ENCODE measurements at regions not wholly inside any gene's neighbourhood (a gene's known extent, or its start where the extent isn't known, plus 50 kb on each side); places are given as distances from the start of the nearest gene placed in this dataset.

- no peak for DNase-seq
Measured at GRCh38 chr5:165906871-165907270, 2384.6 kb upstream of the WWC1 start.

- no peak for DNase-seq
Measured at GRCh38 chr5:165913059-165913458, 2378.4 kb upstream of the WWC1 start.

DNA sequence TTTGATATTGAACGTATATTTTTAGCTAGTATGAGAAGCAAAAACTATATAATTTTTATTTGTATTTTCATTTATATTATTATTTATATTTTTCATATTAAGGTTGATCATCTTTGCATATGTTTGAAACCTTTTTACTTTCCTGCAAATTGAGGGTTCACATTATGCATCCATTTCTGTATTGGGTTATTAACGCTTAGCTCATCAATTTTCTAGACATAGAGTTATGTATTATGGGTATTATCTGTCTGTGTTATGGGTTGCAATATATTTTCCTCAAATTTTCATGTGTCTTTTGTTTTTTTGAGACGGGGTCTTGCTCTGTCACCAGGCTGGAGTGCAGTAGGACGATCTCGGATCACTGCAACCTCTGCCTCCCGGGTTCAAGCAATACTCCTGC, 2377.0 kb upstream of the WWC1 start:
- DNase-seq = no peak

DNA sequence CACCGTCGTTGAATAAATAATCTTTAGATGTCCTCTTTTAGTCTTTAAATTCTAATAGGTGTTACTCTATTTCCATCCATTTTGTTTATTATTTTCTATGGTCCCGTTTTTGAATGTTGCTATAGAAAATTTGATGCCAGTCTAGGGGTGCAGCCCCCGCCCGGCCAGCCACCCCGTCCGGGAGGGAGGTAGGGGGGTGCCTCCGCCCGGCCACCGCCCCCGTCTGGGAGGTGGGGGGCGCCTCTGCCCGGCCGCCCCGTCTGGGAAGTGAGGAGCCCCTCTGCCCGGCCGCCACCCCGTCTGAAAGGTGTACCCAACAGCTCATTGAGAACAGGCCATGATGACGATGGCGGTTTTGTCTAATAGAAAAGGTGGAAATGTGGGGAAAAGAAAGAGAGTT, 2372.2 kb upstream of the WWC1 start:
- no peak for DNase-seq

DNA sequence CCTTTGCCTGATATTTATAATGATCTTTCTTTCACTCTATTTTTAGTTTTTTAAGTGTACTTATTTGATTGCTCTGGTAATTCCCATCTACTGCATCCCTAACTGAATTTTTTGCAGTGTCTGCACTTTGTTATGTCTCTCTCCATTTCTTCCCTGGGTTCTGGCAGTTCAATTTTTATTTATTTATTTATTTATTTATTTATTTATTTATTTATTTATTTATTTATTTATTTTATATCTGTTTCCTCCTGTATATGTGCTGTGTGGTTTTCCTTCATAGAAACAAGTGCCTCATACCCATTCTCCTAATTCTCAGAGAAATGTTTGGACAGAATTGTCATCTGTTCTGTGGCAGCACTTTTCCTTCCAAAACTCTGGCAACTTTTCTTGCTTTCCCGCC, 2370.8 kb upstream of the WWC1 start:
- no peak for DNase-seq

GRCh38 chr5:165928971-165929370, 2362.5 kb upstream of the WWC1 start:
- DNase-seq = no peak

- no peak for DNase-seq
Measured at GRCh38 chr5:165940541-165940940, 2350.9 kb upstream of the WWC1 start.

DNA sequence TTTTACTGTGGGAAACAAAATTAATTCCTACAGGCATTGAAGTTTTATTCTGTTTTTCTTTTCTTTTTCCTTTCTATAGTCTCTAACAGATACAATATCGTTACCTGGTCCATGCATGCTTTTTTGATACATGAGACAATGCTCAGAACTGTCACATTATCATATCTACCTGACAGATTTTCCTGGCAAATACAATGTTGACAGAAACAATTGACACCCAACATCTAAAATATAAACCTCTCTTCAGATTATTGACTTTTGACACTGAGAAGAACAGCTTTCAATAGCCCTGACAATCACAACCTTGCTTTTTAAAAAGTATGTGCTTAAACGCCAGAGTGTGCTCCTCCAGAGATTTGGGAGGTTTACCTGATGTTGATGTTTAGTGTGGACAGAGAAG, 2334.6 kb upstream of the WWC1 start:
- DNase-seq = no peak

DNA sequence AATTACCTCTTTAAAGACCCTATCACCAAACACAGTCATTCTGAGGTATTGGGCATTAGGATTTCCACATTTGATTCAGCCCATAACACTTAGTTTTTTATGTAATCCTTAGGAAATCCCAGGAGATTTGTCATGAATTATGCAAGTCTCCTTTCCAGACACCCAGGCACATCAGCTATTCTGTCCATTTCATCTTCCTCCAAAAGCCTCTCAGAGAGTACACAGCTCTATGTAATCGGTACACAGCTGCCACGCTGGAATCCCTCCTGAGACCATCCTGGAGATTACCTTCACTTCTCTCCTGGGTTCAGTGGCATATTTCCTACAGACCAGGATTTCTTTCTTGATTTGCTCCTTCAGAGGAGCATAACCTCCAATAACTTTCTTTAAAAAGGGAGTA, 2309.8 kb upstream of the WWC1 start:
- no peak for DNase-seq

DNA sequence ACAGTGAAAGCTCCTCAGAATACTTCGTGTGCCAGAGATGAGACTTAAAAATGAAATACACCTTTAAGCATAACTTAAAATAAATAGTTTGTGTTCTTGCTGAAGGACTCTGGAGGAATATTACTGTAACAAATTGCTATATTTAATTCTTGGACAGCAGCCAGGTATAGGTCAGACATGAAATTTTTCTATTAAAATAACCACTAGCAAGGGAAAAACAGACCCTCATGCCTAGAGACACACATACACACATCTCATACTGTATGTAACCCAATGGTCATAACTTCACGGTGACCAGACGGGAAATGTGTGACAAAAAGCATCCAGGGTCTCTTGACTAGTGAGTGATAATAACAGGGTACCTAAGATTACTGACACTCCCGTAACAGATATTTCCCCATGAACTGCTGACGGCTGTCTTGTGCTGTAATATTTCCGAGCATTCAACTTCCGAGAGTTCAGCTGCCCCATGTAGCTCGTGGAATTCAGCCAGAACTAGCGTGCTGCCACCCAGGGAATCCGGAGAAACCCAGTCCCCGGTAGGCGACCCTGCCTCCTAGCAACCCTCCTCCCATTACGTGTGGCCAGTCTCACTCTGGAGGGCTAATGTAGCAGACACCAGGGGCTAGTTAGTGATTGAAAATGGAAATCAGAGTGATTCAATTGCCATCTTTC, 2295.1 kb upstream of the WWC1 start:
- DNase-seq = no peak

GRCh38 chr5:165999693-166000320, 2291.6 kb upstream of the WWC1 start:
- DNase-seq = no peak

DNA sequence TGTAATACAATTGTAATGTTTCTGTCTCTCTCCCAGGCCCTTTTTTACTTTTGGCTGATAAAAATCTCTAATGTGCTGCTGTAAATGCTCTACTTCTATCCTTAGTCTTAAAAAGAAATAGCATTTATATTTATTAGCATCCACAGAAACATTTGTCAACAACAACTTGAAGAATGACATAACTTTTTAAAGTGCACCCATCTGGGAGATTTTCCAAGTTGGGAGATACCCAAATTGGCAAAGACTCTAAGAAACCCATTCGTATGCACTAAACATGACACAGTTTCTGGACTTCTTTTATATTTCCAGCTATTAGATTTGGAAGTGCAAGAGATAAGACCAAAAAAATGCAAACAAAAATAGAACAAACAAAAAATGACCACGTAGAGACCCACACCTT, 2287.4 kb upstream of the WWC1 start:
- no peak for DNase-seq

- no peak for DNase-seq
Measured at GRCh38 chr5:166013415-166013814, 2278.0 kb upstream of the WWC1 start.

- DNase-seq = no peak
Measured at GRCh38 chr5:166014256-166014655, 2277.2 kb upstream of the WWC1 start.

- DNase-seq = no peak
Measured at GRCh38 chr5:166018716-166019115, 2272.7 kb upstream of the WWC1 start.

DNA sequence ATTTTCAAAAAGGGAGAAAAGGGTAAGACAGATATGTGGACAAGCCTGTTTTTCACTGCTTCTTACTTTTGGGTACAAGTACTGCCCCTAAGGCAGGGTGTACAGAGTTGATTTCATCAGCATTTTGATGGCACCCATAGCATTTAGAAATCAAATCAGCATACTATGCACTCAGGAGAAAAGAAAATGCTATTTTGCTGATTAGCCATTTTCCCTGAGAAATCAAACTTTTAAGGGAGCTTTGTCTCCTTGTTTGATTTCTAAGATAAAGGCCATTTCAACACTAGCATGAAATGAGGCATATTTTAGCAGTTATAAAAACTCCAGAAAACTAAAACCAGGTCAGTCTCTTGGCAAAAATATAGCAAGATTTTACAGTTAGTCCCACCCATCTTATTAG, 2269.4 kb upstream of the WWC1 start:
- no peak for DNase-seq

DNA sequence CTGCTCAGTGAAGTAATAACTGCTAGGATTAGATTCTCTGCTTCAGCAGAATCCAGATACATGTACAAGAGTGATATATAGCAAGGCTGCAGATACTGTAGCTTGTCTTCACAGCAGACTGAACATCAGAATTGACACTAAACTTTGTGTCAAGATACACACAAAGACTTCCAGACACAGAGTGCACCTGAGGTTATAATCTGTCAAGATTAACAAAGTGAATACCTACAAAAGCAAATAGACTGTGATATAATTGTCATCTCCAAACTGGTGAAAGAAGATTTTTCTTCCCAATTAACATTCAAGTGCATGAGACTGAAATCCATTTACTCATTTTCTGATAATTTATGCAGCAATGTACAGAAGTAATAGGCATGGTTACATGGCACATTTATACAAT, 2266.5 kb upstream of the WWC1 start:
- DNase-seq = no peak

DNA sequence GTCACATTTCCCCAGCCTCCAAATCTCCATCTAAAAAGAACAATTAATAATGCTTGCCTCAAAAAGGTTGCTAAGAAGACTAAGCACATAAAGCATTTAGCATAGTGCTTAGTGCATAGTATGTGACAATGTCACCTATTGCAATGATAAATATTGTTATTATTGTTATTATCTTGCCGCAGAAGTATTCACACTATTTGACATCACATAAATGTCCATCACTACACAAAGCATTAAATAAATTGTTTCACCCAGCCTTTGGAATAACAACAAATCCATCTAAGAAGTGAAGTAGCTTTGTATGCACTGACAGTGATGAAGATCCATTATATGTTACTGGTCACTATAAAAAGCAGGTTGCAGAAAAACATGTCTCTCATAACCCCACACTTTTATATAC, 2263.9 kb upstream of the WWC1 start:
- DNase-seq = no peak

- no peak for DNase-seq
Measured at GRCh38 chr5:166031926-166032325, 2259.5 kb upstream of the WWC1 start.

DNA sequence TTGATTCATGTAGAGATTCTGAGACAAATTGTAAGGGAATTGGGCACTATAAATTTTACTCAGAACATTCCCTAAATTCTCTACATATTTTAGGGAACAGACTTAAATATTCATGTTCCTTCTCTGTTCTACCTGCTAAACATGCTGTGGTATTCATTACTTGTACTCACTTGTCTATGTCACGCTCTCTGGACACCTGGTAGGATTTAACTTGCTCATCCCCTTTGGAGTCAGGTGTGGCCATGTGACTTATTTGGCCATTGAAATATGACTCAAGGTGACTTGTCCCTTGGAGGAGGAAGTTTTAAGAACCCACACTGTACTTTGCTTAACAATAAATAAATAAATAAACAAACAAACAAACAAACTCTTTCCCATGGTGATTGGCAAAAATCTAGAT, 2258.8 kb upstream of the WWC1 start:
- no peak for DNase-seq

DNA sequence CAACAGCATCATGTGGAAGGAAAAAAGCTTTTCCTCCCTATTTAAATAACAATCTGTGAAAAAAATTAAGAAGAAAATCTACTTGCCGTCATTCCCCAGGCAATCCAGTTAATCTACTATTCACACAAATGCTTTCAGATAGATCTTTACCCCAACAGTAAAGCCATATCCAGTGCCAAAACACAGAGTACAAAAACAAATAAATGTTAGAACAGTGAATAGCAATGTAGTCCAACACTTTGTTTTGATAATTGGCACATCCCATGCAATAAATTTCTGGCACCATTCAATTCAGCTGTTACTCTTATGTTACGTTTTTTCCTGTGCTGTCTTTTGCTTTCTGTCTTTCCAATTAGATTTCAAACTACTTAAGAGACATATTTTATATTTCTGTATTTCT, 2245.5 kb upstream of the WWC1 start:
- DNase-seq = no peak

DNA sequence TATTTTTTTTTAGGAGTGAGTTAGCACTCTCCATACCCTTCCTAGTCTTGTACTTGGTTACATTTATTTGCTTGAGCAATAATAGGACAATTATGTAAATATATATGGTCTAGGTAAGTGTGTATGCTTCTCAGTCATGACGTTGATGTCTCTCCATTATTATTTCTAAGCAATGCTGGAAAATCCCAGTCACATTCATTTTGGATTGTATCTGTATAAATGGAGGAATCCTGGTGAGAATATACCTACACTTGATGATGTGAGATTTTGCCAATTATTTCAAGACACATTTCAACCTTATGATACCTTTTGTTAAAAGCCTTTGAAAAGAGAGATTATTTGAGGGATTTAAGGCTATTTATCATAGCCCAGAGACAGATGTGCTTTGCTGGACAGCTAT, 2244.5 kb upstream of the WWC1 start:
- no peak for DNase-seq

DNA sequence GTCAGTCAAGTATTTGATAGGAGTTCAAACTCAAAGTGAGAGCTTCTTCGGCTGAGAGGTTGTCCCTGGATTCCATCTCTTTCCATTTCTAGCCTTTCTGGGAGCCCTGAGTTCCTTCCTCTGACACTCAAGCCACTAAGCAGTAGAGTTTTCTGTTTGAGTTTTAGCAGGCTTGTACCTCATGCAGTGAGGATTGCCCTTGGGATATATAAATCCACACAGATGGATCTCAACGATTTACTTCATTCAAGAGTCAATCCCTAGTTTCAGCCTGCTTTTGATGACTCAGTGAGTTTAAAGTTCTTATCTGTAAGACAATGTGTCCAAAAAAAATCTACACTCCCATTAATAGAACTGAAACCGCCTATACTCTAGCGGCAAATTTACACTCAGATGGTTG, 2240.9 kb upstream of the WWC1 start:
- DNase-seq = no peak

DNA sequence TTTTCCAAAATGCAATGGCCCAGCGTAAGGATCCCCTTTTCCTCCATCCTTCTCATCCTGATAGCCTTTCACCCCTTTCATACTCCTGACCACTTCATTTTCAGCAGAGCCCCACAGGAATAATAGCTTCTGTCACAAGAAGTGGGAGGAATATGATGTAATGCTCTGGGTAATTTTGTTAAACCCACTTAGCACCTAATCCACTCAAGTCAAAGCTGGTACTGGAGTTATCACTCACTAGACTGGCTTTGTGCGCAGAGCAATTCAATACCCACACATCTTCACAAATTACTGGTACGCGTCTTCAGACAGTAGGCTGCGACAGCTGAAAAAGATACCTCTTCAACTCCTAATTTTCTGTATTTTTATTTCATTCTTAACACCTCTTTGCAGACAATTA, 2232.8 kb upstream of the WWC1 start:
- no peak for DNase-seq

- no peak for DNase-seq
Measured at GRCh38 chr5:166062094-166062493, 2229.4 kb upstream of the WWC1 start.
